NCI-H82 treated with DMSO at 0.1 percent for 48 hours (cell line): ENCODE measurements at regions not wholly inside any gene's neighbourhood (a gene's known extent, or its start where the extent isn't known, plus 50 kb on each side); places are given as distances from the start of the nearest gene placed in this dataset.

Experiments used
- DNase-seq: peaks from one replicate; lab custom pipeline; 2025; ENCODE audit not compliant: unreplicated experiment; lab: John Stamatoyannopoulos, UW

DNA sequence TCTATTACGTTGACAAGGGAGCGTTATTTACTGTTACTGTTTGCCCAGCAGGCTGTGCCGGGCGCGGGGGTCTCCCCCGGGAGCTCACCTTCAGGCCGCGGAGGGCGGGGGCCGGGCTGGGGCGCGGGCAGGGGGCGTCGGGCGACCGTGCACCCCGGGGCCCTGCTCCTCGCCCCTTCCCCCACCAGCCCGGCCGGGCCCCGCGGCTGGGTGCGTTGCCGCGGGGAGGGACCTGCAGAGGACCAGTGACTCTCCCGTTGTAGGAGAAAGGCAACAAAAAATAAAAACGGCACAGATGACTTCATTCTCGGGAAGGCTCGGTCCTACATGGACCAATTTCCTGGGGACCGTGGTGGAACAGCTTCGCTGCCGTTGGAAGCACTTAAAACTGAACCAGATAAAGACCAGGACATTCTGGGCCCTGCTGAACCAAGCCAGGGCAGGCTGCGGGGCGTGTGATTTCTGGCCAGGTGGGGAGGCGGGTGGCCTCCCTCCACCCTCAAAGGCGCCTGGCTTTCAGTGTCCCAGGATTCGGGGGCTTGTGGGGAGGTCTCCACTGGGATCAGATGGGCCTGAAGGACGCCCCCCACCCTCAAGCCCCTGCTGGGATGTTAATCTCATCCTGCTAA is 57.4 kb downstream of the IGLL1 start:
- no peak for DNase-seq

DNA sequence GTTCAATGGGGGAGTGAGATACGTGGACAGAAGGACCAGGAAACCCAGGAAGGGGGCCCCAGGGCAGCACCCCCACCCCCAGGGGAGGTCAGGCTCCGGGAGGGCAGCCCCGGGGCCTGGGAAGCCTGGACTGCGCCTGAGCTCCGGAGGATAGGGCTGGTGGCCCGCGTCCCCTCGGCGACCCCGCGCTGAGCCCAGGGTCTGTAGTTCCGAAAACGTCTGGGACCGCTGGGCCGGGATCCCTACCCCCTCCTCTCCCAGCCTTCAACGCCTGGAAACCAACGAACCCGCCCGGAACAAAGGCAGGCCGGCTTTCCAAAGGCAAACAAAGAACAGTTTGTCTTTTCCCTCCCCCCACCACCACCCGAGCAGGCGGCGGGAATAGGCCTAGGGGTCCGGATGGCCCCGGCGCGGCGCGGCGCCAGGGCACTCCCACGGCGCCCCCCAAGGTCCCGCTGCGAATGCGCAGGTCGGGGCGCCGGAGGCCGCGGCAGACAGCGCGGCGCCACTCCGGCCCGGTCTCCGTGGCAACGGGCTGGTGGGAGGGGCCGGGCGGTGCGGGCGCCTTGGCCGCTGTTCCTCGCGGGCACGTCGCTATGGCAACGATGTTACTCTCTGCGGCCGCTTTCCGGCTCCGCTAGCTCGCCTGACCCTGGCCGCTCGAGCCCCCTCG is 58.5 kb downstream of the IGLL1 start:
- peak; percentile 54 for DNase-seq

DNA sequence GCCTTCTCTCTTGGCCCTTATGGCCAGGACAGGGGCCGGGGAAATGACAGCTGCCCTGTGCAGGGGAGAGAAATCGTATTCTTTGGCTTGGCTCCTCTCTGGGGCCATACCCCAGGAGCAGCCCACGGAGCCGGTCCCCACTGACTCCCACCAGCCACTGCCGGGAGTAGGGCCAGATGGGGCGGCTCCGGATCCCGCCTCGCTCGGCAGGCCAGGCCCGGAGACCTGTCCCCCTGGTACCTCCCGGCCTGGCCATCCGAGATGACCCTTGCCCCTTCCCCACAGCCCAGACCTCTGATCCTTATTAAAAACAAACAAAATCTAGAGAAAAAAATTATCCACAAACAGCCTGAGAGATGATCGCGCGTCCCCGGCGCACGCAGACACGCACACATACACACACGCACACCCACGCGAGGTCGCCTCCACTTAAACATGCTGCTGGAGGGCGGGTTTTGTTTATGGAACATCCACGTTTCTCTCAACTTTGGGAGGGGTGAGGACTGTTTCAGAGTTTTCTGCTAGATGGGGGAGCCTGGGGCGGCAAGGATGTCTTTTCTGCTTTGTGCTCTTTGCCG is 59.1 kb downstream of the IGLL1 start:
- no peak for DNase-seq

DNA sequence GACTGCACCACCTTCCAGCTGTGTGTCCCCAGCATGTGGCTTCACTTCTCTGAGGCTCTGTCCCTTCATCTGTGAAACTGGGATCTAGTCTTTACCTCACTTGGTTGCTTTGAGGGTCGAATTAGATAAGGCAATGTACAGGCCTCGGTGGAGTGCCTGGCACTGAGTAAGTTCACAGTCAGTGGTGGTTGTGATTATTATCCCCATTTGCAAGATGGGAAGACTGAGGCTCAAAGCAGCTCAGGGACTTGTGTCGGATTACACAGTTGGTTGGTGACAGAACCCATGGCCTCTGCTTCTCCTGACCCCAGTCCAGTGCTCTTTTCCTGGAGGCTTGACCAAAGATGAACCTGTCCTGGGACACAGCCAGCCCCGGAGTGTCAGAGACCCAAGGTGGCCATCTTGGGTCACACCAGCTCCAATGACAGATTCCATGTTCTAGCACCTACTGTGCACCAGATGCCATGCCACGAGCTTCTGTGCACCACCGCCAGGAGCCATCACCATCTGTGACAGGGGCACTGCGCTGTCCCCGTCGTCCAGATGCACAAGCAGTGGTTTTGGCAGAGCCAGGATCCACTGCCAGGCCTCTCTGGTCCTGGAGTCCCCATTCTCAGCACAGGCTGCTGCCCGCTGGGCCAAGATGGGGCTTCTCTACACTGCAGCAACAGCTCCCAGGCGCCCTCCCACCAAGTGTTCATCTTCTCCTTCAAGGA is 60.5 kb downstream of the IGLL1 start:
- no peak for DNase-seq

DNA sequence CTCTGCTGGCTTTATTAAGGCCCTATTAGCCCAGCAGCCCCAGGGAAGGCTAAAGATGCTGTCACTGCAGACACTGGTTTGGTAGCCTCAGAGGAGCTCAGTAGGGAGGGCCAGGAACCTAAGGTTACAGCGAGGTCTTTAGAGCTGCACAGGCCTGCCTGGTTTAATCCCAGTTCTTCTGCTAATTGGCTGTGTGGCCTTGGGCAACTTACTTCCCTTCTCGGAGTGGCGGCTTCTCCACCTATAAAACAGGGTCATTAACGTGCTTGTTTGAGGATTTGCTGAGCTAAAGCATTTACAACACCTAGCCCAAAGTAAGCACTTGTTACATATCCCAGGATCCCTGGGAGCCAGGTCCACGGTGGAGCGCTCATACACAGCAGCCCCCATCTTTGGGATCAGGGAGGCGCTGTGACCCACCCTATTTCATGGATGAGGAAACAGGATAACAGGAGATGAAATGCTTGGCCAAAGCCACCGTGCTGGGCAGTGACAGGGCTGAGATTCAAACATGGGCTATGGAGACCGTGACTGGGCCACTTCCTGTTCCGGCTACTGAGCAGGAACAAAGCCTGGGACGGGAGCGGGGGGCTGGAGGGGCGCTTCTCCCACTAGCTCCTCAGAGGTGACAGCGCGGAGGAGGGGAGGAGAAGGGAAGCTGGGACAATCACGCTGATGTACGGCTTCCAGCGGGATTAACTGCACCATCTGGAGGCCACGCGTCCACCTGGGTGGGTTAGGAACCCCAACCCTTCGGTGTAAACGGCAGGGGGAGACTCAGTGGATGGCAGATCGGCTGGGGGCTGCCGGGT is 61.5 kb downstream of the IGLL1 start:
- DNase-seq: peak; percentile 25

DNA sequence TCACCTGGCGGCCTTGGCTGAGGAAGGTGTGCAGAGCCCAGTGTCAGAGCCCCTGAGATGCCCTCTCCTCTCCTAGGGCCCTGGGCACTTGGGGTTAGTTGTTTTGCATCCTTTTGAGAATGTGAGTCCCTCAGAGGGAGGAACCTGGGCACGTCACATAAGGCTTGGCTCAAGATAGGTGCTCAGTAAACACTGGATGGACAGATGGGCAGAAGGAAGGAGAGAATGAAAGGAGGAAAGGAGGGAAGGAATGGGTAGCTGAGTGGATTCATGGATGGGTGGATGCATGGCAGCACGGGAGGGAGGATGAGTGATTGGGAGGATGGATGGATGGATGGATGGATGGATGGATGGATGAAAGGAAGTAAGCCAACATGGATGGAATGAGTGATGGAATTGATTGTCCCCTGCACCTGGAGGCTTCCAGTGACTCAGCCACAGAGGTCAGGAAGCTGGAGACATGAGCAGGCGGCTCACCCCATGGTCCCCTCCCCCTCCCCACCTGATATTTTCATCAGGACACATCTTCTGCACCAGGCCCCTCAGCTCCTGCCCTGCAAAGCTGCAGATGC is 62.2 kb downstream of the IGLL1 start:
- DNase-seq: no peak

DNA sequence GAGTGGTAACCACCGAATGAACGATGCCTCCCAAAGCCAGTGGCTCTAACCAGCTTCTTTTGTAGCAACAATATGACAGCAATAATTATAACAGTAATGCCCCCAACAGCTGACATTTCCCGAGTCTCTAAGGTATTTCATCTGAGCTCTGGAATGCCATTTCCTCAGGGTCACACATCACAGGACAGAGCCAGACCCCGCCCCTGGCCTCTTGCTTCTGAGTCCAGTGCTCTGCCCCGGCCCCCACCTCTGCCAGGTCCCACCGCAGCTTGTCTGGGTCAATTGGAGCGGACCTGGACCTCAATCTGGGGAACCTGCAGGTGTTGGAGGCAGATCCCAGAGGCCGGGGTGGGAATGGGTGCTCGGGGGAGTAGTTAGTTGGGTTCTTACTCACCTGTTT is 63.8 kb downstream of the IGLL1 start:
- no peak for DNase-seq

DNA sequence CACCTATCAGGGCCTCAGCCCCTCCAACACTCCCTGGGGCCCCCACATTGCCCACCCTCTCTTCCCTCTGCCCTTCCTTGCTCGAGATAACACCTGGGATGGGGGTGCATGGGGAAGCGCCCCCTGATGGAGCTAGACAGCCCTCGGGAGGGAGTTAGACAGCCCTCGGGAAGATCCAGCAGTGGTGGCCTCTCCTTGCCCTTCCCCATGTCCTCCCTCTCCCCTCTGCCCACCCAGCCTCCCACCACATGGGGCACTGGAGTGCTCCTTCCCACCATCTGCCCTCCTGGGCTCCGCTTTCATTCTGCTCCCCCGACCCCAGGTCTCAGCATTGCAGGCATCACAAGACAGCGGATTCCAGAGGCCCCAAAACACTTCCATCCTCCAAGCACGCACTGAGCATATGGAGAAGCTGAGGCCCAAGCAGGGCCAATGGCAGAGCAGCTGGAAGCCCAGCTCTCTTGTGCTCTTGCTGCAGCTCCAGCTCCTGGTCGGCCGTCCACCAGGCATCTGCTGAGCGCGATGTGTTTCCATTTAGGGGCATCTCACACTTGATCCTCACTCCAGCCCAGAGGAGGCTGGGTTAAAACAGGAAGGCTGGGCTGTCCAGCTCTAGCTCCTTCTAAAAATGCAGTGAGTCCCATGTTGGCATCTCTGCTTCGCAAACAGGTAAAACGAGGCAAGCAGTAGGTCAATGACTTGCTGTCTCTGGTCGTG is 65.6 kb downstream of the IGLL1 start:
- no peak for DNase-seq

DNA sequence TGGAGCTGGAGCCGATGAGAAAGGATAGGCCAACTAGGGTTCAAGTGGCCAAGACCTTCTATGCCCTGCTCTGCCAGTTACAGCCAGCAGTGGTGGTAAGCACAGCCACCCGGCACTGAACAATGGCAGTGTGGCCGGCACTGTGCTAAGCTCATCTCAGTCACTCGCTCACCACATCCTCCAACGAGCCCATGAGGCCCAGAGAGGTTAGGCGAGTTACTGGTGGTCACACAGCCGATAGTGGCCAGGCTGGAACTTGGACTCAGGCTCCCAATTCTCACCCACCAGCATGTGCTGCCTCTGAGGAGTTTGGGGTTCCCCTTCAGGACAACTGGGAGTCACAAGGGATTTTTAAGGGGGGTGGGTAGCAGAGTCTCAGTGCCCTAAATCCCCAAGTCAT is 66.4 kb downstream of the IGLL1 start:
- no peak for DNase-seq

DNA sequence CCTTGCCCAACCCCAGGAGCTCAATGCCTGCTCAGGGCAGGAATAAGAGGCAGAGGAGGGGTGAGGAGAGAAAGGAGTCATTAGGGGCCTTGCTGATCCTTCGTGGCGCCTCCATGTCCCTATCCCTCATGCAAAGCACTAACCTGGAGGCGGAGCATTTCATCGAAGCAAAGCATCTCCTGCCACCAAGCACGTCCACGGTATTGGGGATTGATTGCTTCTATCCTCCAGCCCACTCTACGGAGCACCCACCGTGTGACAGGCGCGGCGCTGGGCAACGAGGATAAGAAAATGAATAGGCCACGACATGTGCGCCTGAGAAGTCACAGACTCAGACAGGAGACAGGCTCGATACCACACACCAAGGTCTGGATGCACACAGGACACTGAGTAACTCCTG is 67.0 kb downstream of the IGLL1 start:
- no peak for DNase-seq

DNA sequence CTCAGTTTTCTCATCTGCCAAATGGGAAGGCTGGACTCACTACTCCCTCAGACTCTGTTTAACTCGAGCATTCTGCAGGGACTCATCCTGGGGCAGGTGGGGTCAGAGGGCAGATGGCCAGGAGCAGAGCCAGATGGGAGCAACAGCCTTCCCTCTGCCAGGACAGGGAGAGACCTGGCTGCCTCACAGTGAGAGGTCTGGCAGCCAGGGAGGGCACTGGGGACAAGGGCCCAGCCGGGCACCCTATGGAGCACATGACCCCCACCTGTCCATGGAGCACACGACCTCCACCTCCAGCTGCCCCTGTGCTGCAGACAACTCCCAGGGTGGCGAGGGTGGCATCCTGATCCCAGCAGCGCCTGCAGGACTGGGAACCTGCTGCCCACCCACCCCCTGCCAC is 67.4 kb downstream of the IGLL1 start:
- no peak for DNase-seq

DNA sequence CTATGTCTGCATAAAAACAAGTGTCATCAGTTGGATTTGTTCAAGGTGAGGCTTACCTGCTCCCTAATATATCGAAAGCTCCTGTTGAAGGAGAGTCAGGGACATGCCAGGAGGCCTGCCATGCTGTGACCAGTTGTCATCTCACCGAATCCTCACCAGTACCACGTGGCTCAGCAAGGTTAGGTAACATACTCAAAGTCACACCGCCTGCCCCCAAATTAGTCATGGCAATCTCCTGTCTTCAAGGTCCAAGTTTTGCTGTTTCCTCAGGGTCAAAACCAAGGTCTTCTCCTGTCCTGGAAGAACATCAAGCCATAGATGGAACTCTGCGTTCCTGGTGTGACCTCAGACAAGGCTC is 67.8 kb downstream of the IGLL1 start:
- no peak for DNase-seq

DNA sequence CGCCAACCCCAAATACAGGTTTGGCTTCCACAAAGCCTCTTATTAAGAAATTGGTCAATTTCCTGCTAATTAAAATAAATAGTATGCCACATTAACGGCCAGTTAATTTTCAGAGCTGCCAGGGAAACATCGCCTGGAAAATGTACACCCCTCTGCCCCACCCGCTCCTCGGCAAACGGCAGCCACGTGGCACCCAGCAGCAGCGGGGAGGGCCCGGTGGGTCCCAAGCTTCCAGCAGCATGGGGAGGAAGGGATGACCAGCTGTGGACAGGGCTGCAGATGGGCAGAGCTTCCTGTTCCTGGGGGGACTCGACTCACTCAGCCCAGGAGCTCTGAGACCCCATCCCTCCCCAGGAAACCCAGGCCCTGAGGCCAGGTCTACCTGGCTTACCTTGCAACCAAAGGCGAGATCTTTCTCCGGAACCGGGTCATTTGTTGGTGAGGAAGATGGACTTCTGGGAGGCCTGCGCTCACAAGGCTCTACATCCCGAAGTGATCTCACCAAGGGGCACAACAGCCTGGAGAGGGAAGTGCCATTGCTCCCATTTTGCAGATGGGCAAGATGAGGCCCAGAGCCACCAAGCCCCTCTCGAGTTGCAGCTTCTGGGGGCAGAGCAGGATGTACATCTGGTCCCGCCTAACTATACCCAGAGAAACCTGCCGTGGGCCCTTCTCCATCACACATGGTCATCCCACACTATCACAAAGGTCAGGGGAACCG is 68.3 kb downstream of the IGLL1 start:
- DNase-seq: no peak

DNA sequence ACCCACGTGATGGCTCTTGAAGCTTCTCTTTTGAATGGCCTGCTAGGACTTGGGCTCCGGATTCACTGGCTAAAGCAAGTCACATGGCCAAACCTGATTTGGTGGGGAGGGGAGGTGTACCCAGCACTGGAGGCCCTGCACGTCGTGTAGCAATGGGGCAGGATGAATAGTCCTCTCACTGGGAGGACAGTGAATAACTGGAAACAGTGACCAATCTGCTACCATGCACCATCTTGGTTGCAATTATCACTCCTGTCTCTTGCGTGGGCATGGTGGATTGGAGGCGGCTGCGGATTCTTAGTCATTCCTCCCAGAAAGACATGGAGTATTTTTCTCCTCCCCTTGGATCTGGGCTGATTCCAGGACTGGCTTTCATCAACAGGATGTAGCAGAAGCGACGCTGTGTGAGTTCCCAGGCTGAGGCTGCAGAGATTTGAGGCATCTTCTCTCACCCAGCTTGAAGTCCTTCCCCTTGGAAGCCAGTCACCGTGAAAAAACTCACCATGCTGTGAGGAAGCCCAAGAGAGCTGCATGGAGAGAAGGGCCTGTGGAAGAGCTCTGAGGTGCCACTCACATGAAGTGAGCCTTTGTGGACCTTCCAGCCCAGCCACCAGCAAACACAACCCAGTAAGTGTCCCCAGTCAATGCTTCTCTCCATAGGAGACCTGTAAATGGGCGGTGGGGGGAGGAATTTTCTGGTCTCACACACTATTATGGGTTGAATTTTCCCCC is 70.4 kb downstream of the IGLL1 start:
- DNase-seq: no peak

DNA sequence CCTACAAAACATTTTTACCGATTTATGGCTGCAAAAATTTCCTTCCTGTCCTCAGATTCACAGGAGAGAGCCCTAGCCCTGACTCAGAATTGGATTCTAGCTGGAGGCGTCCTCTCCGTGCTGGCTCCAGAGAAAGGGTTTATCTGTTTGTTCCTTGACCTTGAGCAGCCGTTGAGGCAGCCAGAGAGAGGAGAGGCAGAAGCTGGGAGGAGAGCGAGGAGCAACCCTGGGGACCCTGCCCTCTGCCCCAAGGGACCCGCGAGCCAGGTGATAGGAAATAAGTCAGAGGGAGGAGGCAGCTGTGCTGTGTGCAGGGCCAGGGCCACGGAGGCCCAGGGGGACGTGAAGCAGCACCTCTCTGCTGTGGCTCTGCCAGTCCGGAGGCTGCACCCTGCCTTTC is 75.6 kb downstream of the IGLL1 start:
- DNase-seq: no peak

DNA sequence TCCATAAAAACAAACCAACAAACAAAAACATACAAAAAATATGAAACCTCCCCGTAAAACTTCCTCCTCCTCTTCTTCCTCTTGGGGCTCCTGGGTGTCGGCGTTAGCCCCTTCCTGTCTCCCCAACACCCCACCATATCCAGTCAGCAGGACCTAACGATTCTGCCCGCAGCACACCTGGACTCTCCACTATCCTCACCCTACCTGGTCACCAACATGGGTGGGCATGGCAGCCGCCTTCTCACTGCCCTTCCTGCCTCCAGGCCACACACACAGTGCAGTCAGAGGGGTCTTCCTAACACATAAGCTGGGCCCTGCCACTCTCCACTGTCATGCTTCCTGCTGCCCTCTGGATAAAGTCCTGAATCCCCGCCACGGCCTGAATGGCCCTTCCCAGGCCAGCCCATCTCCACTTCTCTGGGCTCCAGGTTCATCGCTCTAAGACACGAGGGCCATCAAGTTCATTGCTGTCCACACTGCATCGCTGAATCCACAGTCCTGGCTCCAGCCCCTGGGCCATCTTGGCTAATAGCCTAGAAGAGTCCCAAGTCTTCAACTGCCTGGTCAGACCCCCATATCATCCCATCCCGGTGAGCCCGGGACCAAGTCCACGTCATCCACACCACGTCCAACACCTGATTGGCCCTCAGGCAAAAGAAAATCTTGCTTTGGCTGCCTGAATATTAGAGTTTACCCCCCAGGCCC is 76.2 kb downstream of the IGLL1 start:
- DNase-seq: no peak

DNA sequence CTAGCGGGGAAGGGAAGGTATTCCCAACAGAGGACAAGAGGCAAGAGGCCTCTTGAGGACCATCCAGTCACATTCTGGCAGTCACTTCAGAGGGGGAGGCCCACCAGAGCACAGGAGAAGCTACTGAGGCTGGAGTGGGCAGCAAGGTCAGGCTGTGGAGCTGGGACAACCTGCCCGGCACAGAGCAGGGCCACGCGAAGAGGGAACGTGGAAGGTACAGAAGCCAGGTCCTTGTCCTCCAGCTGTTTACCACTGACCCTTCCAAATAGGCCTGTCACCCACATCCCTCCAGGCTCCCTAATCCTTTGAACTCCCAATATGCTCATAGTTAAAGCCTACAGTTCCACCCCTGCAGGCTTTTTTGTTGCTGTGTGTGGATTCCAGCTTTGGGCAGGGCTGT is 76.9 kb downstream of the IGLL1 start:
- DNase-seq: no peak

DNA sequence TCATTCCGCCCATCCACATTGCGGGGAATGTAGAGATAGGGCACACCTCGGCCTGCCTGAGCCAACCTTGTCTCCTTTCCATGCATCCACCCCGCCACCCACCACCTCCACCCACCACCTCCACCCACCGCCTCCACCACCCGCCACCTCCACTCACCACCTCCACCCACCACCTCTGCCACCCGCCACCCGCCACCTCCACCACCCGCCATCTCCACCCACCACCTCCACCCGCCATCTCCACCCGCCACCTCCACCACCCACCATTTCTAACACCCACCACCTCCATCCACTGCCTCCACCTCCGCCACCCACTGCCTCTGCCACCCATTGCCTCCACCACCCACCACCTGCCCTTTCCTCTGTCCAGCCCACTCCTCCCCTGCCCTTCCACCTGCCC is 78.4 kb downstream of the IGLL1 start:
- DNase-seq: no peak

DNA sequence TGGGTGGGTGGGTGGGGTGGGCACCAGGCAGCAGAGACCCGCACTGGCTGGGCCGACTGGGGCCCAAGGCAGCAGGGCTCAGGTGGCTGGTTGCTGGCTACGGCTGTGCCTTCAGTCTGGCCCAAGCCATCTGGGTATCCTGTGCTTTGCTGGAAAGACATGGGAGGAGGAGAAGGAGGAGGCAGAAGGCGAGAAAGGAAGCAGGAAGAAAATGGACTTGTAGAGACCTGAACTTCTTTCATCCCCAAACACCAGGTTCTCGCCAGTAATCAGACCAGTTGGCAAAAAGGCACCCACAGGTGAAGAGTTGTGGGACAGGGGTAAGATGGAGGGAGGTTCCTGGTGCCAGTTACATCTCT is 78.8 kb downstream of the IGLL1 start:
- no peak for DNase-seq
